Limb (tissue), 2 donors: ENCODE measurements at regions not wholly inside any gene's neighbourhood (a gene's known extent, or its start where the extent isn't known, plus 50 kb on each side); places are given as distances from the start of the nearest gene placed in this dataset.

Experiments used
- DNase-seq, 2 donors: peaks; one replicate each; pipeline ENCODE4 v3.0.0-alpha.2; 2016; ENCODE audit errors: extremely low spot score in 2 of 2

DNA sequence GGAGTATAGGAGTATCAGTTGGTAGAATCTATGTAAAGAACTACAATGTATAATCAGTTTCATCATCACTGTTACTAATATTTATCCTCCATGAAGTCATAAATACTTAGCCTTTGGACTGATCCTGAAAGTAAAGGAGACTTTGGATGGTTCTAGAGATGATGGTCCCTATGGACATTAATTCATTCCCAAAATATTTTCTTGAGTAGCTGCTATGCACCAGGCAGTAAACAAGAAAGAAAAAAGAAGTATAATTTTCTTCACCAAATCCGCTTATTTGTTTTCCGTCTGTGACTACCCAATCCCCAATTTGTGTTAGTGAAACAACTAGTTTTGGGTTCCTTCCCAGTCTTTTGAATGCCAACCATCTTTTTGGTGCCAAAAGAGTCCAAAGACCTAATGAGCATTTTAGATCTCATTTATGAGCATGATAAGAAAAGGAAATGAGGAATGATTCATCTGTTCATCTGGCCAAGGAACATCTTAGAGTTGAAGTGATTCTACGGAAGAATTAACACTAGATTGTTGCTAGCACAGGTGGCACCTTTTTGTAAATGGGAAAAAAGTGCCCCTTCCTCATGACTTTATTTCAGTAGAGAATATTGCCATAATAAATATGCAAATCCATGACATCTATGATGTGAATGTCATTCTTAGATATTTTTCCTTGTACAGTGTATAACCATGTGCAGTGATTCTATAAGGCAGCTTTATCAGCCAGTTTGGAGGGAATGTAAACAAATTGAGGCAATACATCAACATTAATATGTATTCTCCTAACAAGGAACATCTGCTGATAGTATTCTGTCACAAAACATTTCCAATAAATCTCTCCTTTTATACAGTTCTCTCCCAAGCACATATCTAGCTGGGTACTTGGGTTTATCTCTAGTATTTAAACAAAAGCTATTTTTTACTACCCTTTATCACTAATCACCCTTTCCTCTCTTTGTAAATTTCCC lies 85.1 kb upstream of the CCDC91 start:
- no peak for DNase-seq

GRCh38 chr12:28107679-28108078 lies 82.6 kb upstream of the CCDC91 start:
- DNase-seq = no peak

- DNase-seq = no peak
Measured at GRCh38 chr12:28108599-28108998, 81.7 kb upstream of the CCDC91 start.

GRCh38 chr12:28110329-28110728 lies 79.9 kb upstream of the CCDC91 start:
- DNase-seq = no peak

- no peak for DNase-seq
Measured at GRCh38 chr12:28114488-28114887, 75.8 kb upstream of the CCDC91 start.

- no peak for DNase-seq
Measured at GRCh38 chr12:28121433-28121832, 68.8 kb upstream of the CCDC91 start.

- no peak for DNase-seq
Measured at GRCh38 chr12:28121899-28122655, 68.2 kb upstream of the CCDC91 start.

DNA sequence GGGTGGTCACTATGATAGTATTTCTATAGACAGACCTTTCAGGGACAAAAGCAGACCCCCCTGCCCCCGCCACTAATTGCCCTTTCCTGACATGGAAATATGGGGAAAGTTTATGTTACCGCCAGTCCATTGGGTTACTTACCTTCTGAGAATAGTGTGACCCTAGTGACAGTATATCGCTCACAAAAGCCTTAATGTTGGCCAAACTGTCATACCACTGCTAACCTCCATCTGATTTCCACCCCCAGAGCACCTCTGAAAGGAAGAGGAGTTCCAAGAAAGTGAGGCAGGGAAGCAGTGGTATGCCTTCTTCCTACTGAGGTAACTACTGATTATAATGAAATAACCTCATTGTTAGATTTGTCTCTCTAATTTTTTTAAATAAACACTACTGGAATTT lies 67.5 kb upstream of the CCDC91 start:
- no peak for DNase-seq

GRCh38 chr12:28127455-28127854 lies 62.8 kb upstream of the CCDC91 start:
- DNase-seq = no peak

DNA sequence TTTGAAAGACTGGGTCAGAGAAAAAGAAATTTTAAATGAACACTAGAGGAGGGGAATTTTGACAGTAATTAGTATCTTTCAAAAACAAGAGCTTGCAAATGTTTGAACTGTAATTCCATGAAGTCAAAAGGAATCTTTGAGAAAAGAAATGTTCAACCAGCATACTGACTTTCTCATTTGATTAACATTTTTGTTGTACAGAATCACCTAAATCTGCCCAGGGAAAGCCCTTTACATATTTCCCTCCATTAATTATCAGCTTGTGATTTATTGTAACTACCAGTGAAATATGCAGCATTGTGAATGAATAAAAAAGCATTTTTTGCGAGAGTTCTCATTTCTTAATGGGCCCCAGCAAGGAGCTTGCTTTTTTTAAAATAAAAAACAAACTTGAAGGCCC lies 61.2 kb upstream of the CCDC91 start:
- no peak for DNase-seq

- DNase-seq = no peak
Measured at GRCh38 chr12:28130234-28130624, 60.0 kb upstream of the CCDC91 start.

DNA sequence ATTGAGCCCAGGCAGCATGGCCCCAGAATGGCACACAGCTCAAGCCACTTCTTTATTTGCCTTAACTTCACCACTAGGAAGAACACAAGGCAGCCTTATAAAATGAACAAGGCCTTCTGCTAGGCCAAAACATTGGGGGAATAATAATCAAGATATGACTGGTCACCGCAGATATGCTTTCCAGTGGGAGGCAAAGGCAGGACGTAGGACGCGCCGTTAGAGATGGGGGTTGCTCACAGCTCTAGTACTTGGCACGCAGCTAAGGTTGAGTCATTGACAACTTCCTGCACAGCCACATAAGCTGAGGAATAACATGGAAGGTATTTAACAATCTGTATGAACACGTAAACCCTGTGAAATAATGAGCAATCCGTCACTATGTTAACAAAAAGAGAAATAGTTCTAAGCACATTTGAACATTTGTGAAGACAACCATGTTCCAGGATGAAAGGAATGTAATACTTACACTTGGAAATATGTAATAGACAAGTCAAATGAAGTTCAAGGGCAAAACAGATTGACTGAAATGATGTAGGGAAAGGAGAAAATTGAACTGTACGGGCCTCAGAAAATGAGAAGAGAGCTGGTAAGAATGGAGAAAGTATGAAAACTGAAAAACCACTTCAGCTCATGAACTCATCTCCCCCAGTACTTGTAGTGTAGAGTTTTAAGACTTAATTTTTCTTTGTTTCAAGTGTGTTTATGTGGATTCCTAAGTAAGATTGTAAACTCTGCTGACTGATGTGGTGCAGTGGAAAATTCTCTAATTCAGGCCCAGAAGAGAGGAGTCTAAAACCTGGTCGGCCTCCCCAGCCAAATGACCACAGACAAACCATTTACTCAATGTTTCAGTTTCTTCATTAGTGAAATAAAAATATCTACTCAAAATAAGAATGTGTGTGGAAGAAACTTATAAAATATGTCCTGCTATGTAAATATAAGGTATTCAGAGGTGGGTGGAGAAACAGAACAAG lies 59.3 kb upstream of the CCDC91 start:
- no peak for DNase-seq

DNA sequence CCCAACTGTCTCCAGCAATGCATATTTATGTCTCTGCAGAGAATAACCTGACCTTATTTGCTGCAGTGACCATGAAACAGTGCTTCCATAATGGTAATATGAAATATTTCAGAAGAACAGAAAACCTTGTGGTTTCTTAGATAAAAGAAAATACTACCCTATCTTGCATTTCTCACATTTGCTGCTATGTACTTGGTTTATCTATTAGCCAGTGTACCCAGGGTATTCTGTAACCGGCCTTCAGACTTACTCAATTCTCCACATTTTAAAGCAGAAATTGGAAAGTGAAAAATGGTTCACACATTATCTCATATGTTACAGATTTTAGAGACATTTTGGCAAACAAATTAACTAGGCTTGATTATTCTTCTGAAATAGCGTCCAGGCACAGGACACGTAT lies 57.9 kb upstream of the CCDC91 start:
- no peak for DNase-seq

- no peak for DNase-seq
Measured at GRCh38 chr12:28135801-28136439, 54.3 kb upstream of the CCDC91 start.

DNA sequence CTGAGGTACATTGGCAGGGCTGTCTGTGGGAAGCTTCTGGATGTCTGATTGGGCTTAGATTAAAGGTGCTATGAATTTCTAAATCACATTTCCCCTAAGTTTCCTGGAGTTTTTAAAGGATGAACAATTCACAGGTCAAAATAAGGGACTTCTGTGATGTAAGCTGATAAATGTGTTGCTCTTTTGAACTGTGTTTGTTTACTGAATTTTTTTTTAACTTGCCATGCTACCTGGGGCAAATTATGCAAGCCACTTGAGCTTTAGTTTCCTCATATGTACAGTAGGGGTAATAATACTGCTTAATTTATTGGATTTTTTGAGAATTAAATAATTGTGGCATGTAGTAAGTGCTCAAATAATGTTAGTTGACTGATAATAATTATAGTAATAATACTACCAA lies 52.8 kb upstream of the CCDC91 start:
- DNase-seq = no peak

DNA sequence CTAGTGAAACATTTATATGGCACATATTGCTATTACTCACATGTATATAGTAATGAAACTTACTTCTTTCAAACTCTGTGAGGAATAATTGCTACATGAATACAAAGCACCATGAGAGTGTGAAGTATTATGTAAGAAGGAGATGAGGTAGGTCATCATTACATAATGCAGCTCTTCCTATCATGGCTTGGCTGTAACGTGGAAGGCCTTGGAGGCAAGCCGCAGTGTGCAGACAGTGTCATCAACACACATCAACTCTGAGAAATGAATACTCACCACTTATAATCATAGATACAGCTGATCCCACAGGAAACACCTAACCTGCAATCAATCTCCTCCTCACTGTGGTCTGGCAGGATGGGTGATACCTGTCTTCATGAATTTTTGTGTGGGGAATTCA lies 49.9 kb upstream of the CCDC91 start:
- DNase-seq = no peak
